Ascending aorta (tissue), 2 donors: ENCODE measurements at regions not wholly inside any gene's neighbourhood (a gene's known extent, or its start where the extent isn't known, plus 50 kb on each side); places are given as distances from the start of the nearest gene placed in this dataset.

Experiments used
- DNase-seq, 2 donors: peaks; one replicate each; pipeline ENCODE4 v3.0.0-alpha.2; 2019; ENCODE audit warnings: low spot score in 2 of 2
- H3K27ac ChIP-seq, 2 donors: fragments of 200-600 bp; sonication (generic); one replicate each; pipeline ENCODE4 v1.5.1; 2016 to 2017; ENCODE audit warnings: mild to moderate bottlenecking in 1 of 2
- H3K27me3 ChIP-seq: fragments of 200-600 bp; sonication (generic); one replicate; pipeline ENCODE4 v1.5.1; 2017
- H3K36me3 ChIP-seq, 2 donors: fragments of 200-600 bp; sonication (generic); one replicate each; pipeline ENCODE4 v1.5.1; 2016
- H3K4me1 ChIP-seq, 2 donors: fragments of 200-600 bp; sonication (generic); one replicate each; pipeline ENCODE4 v1.5.1; 2016 to 2017; ENCODE audit warnings: mild to moderate bottlenecking in 1 of 2
- H3K4me3 ChIP-seq, 2 donors: fragments of 200-600 bp; sonication (generic); one replicate each; pipeline ENCODE4 v1.5.1; 2016 to 2017; ENCODE audit warnings: mild to moderate bottlenecking in 1 of 2
- H3K9me3 ChIP-seq, 2 donors: fragments of 200-600 bp; sonication (generic); one replicate each; pipeline ENCODE4 v1.5.1; 2016
- CTCF ChIP-seq, 3 experiments: fragments of 200-600 bp in 2 of 3; fragments of 450-650 bp in 1 of 3; sonication (generic) in 2 of 3; IDR thresholded peaks; one replicate each; pipeline ENCODE4 v1.5.1; 2016 to 2019; ENCODE audit warnings: antibody characterized with exemption in 3 of 3, mild to moderate bottlenecking in 1 of 3, moderate library complexity in 1 of 3
- intact Hi-C: fragments of 100-400 bp; cut with DNase I; formaldehyde crosslinking; loops from one replicate; pipeline ENCODE4 v1.15.1; 2023

GRCh38 chrX:115372152-115372551 lies 82.6 kb downstream of the LUZP4 start:
- Histone ChIP-seq H3K27ac (no peak overlapping the region), H3K36me3 (no peaks in the 10 kb centered on the region), H3K4me3 (no peak overlapping the region), H3K4me1 (no peaks in the 10 kb centered on the region), H3K27me3 (no peaks in the 10 kb centered on the region), H3K9me3 (no peaks in the 10 kb centered on the region)
- no peak for DNase-seq
- intact Hi-C loops = no loop called here
- TF ChIP-seq CTCF (IDR thresholded peaks at IDR 0.05) = no peak

GRCh38 chrX:115373308-115373707 lies 83.8 kb downstream of the LUZP4 start:
- no peaks in the 10 kb centered on the region for H3K36me3 ChIP-seq
- DNase-seq = no peak
- no peaks in the 10 kb centered on the region for H3K9me3 ChIP-seq
- H3K27ac ChIP-seq = no peak overlapping the region
- no peaks in the 10 kb centered on the region for H3K4me1 ChIP-seq
- no peaks in the 10 kb centered on the region for H3K27me3 ChIP-seq
- no peak for TF ChIP-seq CTCF (IDR thresholded peaks at IDR 0.05)
- intact Hi-C loops = no loop called here
- H3K4me3 ChIP-seq = no peak overlapping the region

GRCh38 chrX:115378471-115378870 lies 89.0 kb downstream of the LUZP4 start:
- Histone ChIP-seq H3K4me1 (no peaks in the 10 kb centered on the region), H3K27me3 (no peaks in the 10 kb centered on the region), H3K4me3 (no peak overlapping the region), H3K27ac (no peak overlapping the region), H3K9me3 (no peaks in the 10 kb centered on the region), H3K36me3 (no peaks in the 10 kb centered on the region)
- TF ChIP-seq CTCF (IDR thresholded peaks at IDR 0.05) = no peak
- DNase-seq = no peak
- intact Hi-C loops = no loop called here

- Histone ChIP-seq H3K27me3 (no peaks in the 10 kb centered on the region), H3K27ac (no peak overlapping the region), H3K9me3 (no peaks in the 10 kb centered on the region), H3K36me3 (no peaks in the 10 kb centered on the region), H3K4me3 (no peak overlapping the region), H3K4me1 (no peaks in the 10 kb centered on the region)
- no peak for TF ChIP-seq CTCF (IDR thresholded peaks at IDR 0.05)
- no peak for DNase-seq
- intact Hi-C loops = no loop called here
These were observed 97.8 kb downstream of the LUZP4 start for GRCh38 chrX:115387327-115387726.

- Histone ChIP-seq H3K27ac (no peak overlapping the region), H3K36me3 (no peaks in the 10 kb centered on the region), H3K9me3 (no peaks in the 10 kb centered on the region), H3K4me1 (no peaks in the 10 kb centered on the region), H3K27me3 (no peaks in the 10 kb centered on the region), H3K4me3 (no peak overlapping the region)
- intact Hi-C loops = no loop called here
- TF ChIP-seq CTCF (IDR thresholded peaks at IDR 0.05) = no peak
- no peak for DNase-seq
These were observed 99.4 kb downstream of the LUZP4 start for GRCh38 chrX:115388879-115389278.

- Histone ChIP-seq H3K36me3 (no peaks in the 10 kb centered on the region), H3K4me1 (no peaks in the 10 kb centered on the region), H3K9me3 (no peaks in the 10 kb centered on the region), H3K27me3 (no peaks in the 10 kb centered on the region), H3K27ac (no peak overlapping the region), H3K4me3 (no peak overlapping the region)
- DNase-seq = no peak
- TF ChIP-seq CTCF (IDR thresholded peaks at IDR 0.05) = no peak
- intact Hi-C loops = no loop called here
These were observed 100.6 kb downstream of the LUZP4 start for GRCh38 chrX:115390078-115390477.
